ENCODE measurements at regions not wholly inside any gene's neighbourhood (a gene's known extent, or its start where the extent isn't known, plus 50 kb on each side); places are given as distances from the start of the nearest gene placed in this dataset.
"Not testable (repeated sequence)": the region's sequence is repeated elsewhere in the genome, so short reads cannot be mapped to it uniquely, and the experiment has no call there.

DNA sequence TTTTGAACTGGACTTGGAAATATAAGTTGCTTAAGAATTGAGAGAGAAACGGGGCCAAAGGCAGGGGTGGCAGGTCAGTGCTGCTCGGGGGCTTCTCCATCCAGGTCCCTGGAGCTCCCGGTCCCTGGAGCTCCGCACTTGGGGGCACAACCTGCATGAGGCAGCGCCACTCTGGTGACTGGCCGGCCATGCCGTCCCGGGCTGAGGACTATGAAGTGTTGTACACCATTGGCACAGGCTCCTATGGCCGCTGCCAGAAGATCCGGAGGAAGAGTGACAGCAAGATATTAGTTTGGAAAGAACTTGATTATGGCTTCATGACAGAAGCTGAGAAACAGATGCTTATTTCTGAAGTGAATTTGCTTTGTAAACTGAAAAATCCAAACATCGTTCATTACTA lies 76.9 kb upstream of the POTEG start:
- not testable (repeated sequence) for H3K36me3 Mint-ChIP-seq; H3K27me3 Mint-ChIP-seq; DNase-seq (ENCODE audit: extremely low spot score, unreplicated experiment); H3K4me3 Mint-ChIP-seq; H3K27ac Mint-ChIP-seq; H3K4me1 Mint-ChIP-seq (ENCODE audit: unreplicated experiment); H3K9me3 Mint-ChIP-seq

DNA sequence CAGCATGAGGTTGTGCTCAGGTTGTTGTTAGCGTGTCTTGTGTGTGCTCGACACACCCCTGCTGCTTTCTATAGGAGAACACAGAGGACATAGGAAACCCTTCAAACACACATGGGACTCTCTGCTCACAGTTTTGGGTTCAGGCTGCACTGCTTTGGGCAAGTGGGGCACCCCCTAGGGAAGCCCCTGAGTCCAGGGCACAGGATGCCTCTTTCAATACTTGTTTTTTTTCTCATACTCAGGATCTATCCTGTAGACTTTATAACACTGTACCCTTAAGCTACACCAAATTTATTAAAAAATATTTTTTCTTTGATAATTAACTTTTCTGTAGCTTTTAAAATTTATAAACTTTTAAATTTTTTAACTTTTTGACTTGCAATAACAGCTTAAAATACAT lies 55.3 kb upstream of the POTEG start:
- H3K4me1 Mint-ChIP-seq (ENCODE audit: unreplicated experiment); H3K9me3 Mint-ChIP-seq; H3K36me3 Mint-ChIP-seq; DNase-seq (ENCODE audit: extremely low spot score, unreplicated experiment); H3K27ac Mint-ChIP-seq; H3K4me3 Mint-ChIP-seq; H3K27me3 Mint-ChIP-seq: not testable (repeated sequence)

GRCh38 chr14:19488457-19488856 lies 54.3 kb upstream of the POTEG start:
- H3K27me3 Mint-ChIP-seq; H3K9me3 Mint-ChIP-seq; H3K4me1 Mint-ChIP-seq (ENCODE audit: unreplicated experiment); H3K36me3 Mint-ChIP-seq; H3K4me3 Mint-ChIP-seq; H3K27ac Mint-ChIP-seq: not testable (repeated sequence)
- peak; percentile 62 for DNase-seq (ENCODE audit: extremely low spot score, unreplicated experiment)

- not testable (repeated sequence) for H3K36me3 Mint-ChIP-seq; H3K9me3 Mint-ChIP-seq; H3K4me3 Mint-ChIP-seq; DNase-seq (ENCODE audit: extremely low spot score, unreplicated experiment); H3K27ac Mint-ChIP-seq; H3K27me3 Mint-ChIP-seq; H3K4me1 Mint-ChIP-seq (ENCODE audit: unreplicated experiment)
Observed at GRCh38 chr14:19487690-19488089, 53.5 kb upstream of the POTEG start.

DNA sequence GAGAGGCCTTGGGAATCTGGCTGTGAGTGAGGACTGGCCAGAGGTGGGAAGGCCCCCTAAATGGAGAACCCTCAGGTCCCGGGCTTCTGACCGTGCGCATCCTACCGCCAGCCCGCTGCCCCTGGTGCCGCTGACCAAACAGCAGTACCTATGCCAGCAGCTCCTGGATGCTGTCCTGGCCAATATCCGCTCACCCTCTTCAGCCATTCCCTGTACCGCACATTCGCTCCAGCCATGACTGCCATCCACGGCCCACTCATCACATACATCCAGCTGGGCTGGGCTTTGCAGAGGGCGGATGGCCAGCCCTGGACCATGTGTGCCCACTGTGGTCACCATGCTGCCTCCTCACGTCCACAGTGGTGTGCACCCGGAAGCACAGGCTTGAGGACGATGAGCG lies 53.1 kb upstream of the POTEG start:
- H3K4me1 Mint-ChIP-seq (ENCODE audit: unreplicated experiment); H3K36me3 Mint-ChIP-seq; H3K27ac Mint-ChIP-seq; H3K9me3 Mint-ChIP-seq; H3K27me3 Mint-ChIP-seq; H3K4me3 Mint-ChIP-seq: not testable (repeated sequence)
- DNase-seq (ENCODE audit: extremely low spot score, unreplicated experiment) = peak; percentile 66

DNA sequence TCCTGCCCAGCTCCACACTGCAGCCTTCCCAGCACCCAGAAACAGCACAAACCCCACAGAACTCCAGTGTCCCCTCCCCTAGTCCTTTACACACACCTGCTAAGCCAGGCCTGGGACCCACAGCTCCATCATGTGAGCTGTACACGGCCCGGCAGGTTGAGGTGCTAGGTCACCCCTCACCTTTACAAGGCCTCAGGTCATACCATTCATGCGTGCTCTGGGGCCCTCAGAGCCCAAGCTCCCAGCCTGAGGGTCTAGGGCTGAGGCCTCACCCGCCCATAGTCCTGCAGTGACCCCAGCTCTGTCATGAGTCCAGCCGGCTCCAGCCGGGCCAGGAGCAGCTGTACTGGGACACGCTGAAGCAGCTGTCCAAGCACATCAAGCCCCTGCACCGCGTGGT lies 51.2 kb upstream of the POTEG start:
- DNase-seq (ENCODE audit: extremely low spot score, unreplicated experiment) = peak; percentile 57
- not testable (repeated sequence) for H3K4me1 Mint-ChIP-seq (ENCODE audit: unreplicated experiment); H3K27ac Mint-ChIP-seq; H3K27me3 Mint-ChIP-seq; H3K9me3 Mint-ChIP-seq; H3K36me3 Mint-ChIP-seq; H3K4me3 Mint-ChIP-seq

Measured in type B pancreatic cell (in vitro differentiated cells).